Activated naive CD8-positive, alpha-beta T cell (primary cell): ENCODE measurements at regions not wholly inside any gene's neighbourhood (a gene's known extent, or its start where the extent isn't known, plus 50 kb on each side); places are given as distances from the start of the nearest gene placed in this dataset.
"Not testable (repeated sequence)": the region's sequence is repeated elsewhere in the genome, so short reads cannot be mapped to it uniquely, and the experiment has no call there.

Experiments
- H3K27ac Mint-ChIP-seq: one replicate; pipeline ENCODE4 v1.8.0; 2021; ENCODE audit warnings: mixed read lengths
- H3K27me3 Mint-ChIP-seq: one replicate; pipeline ENCODE4 v1.8.0; 2021; ENCODE audit warnings: mixed read lengths
- H3K36me3 Mint-ChIP-seq: one replicate; pipeline ENCODE4 v1.8.0; 2021; ENCODE audit warnings: mixed read lengths
- H3K4me1 Mint-ChIP-seq: one replicate; pipeline ENCODE4 v1.8.0; 2021; ENCODE audit warnings: low read depth, mixed read lengths
- H3K4me3 Mint-ChIP-seq: one replicate; pipeline ENCODE4 v1.8.0; 2021; ENCODE audit warnings: mild to moderate bottlenecking, mixed read lengths
- H3K9me3 Mint-ChIP-seq: one replicate; pipeline ENCODE4 v1.8.0; 2021; ENCODE audit warnings: low read depth, mixed read lengths

GRCh38 chr5:89179731-89180130 lies 296.7 kb upstream of the MEF2C start:
- H3K9me3 Mint-ChIP-seq, result no peaks in the 10 kb centered on the region
- H3K4me1 Mint-ChIP-seq, result no peaks in the 10 kb centered on the region
- H3K27me3 Mint-ChIP-seq, result no peaks in the 10 kb centered on the region
- H3K4me3 Mint-ChIP-seq, result no peak overlapping the region
- no peaks in the 10 kb centered on the region for H3K36me3 Mint-ChIP-seq
- H3K27ac Mint-ChIP-seq, result no peak overlapping the region

DNA sequence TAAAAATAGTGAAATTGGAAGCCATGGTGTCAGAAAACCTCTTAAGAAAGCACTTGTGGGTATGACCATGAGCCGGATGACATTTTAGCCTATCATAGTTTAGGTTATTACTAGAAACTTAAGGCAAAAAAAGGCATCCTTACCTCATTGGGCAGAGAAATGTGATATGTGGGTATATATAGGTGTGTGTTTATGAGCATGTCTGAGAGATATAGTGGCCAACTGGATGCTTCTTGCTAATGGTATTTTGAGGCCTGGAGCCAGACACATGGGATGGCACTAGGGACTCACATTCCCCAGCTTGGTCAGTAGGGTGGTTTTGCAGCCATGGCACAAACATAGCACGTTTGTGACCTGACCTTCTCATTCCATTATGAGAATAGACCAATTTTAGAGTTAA lies 295.6 kb upstream of the MEF2C start:
- Mint-ChIP-seq H3K27ac (no peak overlapping the region), H3K4me1 (no peaks in the 10 kb centered on the region), H3K36me3 (no peaks in the 10 kb centered on the region), H3K4me3 (no peak overlapping the region), H3K27me3 (no peaks in the 10 kb centered on the region), H3K9me3 (no peaks in the 10 kb centered on the region)

- no peaks in the 10 kb centered on the region for H3K4me1 Mint-ChIP-seq
- no peak overlapping the region for H3K4me3 Mint-ChIP-seq
- no peaks in the 10 kb centered on the region for H3K36me3 Mint-ChIP-seq
- no peak overlapping the region for H3K27ac Mint-ChIP-seq
- no peaks in the 10 kb centered on the region for H3K27me3 Mint-ChIP-seq
- H3K9me3 Mint-ChIP-seq, result peaks cover 3% of the 10 kb centered on the region
Observed at GRCh38 chr5:89173528-89173927, 290.5 kb upstream of the MEF2C start.

DNA sequence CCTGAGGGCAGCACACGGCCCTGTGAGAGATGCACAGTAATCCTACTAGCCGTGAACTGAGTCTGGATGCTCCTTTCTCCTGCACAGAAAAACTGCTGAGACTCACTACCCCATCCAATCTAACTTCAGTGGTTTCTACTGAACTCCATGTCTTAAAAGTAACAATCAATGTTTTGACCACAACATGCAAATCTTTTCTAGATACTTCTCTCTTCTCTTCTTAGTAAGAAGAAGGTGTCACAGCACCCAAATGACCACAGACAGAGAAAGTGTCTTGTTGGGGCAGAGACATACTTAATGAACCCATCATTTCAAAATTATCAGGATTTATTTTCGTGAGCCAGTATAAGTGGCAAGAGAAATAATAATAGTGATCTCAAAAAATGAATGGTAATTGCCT lies 285.8 kb upstream of the MEF2C start:
- peaks cover 3% of the 10 kb centered on the region for H3K9me3 Mint-ChIP-seq
- no peak overlapping the region for H3K27ac Mint-ChIP-seq
- no peak overlapping the region for H3K4me3 Mint-ChIP-seq
- no peaks in the 10 kb centered on the region for H3K4me1 Mint-ChIP-seq
- no peaks in the 10 kb centered on the region for H3K27me3 Mint-ChIP-seq
- H3K36me3 Mint-ChIP-seq, result no peaks in the 10 kb centered on the region

DNA sequence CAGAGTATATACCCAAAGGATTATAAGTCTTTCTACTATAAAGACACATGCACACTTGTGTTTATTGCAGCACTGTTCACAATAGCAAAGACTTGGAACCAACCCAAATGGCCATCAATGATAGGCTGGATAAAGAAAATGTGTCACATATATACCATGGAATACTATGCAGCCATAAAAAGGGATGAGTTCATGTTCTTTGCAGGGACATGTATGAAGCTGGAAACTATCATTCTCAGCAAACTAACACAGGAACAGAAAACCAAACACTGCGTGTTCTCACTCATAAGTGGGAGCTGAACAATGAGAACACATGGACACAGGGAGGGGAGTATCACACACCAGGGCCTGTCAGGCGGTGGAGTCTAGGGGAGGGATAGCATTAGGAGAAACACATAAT lies 281.7 kb upstream of the MEF2C start:
- H3K9me3 Mint-ChIP-seq, H3K4me1 Mint-ChIP-seq, H3K4me3 Mint-ChIP-seq, H3K27me3 Mint-ChIP-seq, H3K36me3 Mint-ChIP-seq, H3K27ac Mint-ChIP-seq: not testable (repeated sequence)

- H3K27ac Mint-ChIP-seq, result no peak overlapping the region
- H3K4me3 Mint-ChIP-seq, result no peak overlapping the region
- H3K9me3 Mint-ChIP-seq, result peaks cover 8% of the 10 kb centered on the region
- no peaks in the 10 kb centered on the region for H3K4me1 Mint-ChIP-seq
- H3K27me3 Mint-ChIP-seq, result no peaks in the 10 kb centered on the region
- no peaks in the 10 kb centered on the region for H3K36me3 Mint-ChIP-seq
Observed at GRCh38 chr5:89156226-89156625, 273.2 kb upstream of the MEF2C start.

DNA sequence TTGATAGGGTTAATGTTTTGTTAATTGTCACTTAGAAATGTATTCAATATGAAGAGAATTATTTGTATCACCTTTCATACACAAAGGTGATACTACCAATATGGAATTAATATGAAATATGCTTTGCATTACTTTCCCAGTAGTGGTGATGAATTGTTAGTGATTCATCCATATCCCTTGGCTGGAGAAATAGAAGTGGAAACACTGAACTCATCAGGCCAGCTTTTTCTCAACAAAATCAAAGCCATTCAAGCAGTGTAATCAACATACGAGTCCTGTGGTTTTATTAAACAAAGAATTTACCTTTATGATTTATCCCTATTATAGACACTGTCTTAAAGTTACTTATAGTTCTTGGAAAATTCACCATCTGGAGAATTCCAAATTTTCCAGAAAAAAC lies 264.0 kb upstream of the MEF2C start:
- H3K36me3 Mint-ChIP-seq, result no peaks in the 10 kb centered on the region
- H3K9me3 Mint-ChIP-seq, result no peaks in the 10 kb centered on the region
- no peak overlapping the region for H3K27ac Mint-ChIP-seq
- H3K4me1 Mint-ChIP-seq, result no peaks in the 10 kb centered on the region
- no peaks in the 10 kb centered on the region for H3K27me3 Mint-ChIP-seq
- no peak overlapping the region for H3K4me3 Mint-ChIP-seq

DNA sequence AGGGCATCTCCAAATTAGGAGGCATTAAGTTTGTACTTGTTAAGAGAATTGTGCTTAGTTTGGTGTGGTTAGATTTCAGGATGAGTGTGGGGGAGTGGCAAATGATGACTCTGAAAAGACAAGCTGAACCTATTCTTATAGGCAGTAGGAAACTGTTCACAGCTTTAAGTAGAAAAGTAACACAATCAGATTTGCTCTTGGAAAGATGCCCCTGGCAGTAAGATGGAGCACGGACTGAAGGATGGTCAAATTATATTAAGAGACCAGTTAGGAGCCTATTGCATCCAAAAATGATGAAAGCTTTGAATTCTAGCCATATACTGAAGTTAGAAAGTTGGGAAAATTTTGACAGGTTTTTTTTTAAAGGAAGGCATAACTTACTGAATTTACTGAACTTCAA lies 254.2 kb upstream of the MEF2C start:
- Mint-ChIP-seq H3K27me3 (no peaks in the 10 kb centered on the region), H3K27ac (no peak overlapping the region), H3K4me3 (no peak overlapping the region), H3K36me3 (no peaks in the 10 kb centered on the region), H3K9me3 (no peaks in the 10 kb centered on the region), H3K4me1 (no peaks in the 10 kb centered on the region)

GRCh38 chr5:89133975-89134374 lies 251.0 kb upstream of the MEF2C start:
- H3K27ac Mint-ChIP-seq, result no peak overlapping the region
- no peaks in the 10 kb centered on the region for H3K27me3 Mint-ChIP-seq
- H3K4me3 Mint-ChIP-seq, result no peak overlapping the region
- no peaks in the 10 kb centered on the region for H3K36me3 Mint-ChIP-seq
- no peaks in the 10 kb centered on the region for H3K4me1 Mint-ChIP-seq
- no peaks in the 10 kb centered on the region for H3K9me3 Mint-ChIP-seq

DNA sequence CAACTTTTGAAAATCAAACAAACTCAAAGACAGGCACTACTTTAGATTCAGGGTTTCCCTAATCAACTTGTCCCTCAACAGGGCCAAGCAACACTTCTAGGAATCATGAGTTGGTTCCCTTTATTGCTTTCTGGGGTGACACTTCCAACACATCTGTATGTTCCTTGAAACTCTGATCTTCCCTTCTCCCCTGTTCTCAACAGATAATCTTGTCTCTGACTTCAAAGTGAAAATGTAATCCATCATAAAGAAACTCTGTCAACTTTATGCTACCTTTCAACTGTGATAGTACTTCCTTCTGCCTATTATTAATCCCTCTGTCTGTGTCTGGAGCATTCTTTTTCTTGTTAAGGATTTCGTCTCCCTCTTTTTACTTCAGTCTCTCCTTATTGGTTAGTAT lies 250.1 kb upstream of the MEF2C start:
- no peaks in the 10 kb centered on the region for H3K27me3 Mint-ChIP-seq
- no peak overlapping the region for H3K4me3 Mint-ChIP-seq
- no peak overlapping the region for H3K27ac Mint-ChIP-seq
- H3K4me1 Mint-ChIP-seq, result no peaks in the 10 kb centered on the region
- H3K36me3 Mint-ChIP-seq, result no peaks in the 10 kb centered on the region
- no peaks in the 10 kb centered on the region for H3K9me3 Mint-ChIP-seq

GRCh38 chr5:89130851-89131250 lies 247.9 kb upstream of the MEF2C start:
- no peaks in the 10 kb centered on the region for H3K36me3 Mint-ChIP-seq
- no peaks in the 10 kb centered on the region for H3K27me3 Mint-ChIP-seq
- no peaks in the 10 kb centered on the region for H3K4me1 Mint-ChIP-seq
- no peak overlapping the region for H3K27ac Mint-ChIP-seq
- H3K9me3 Mint-ChIP-seq, result no peaks in the 10 kb centered on the region
- H3K4me3 Mint-ChIP-seq, result no peak overlapping the region

DNA sequence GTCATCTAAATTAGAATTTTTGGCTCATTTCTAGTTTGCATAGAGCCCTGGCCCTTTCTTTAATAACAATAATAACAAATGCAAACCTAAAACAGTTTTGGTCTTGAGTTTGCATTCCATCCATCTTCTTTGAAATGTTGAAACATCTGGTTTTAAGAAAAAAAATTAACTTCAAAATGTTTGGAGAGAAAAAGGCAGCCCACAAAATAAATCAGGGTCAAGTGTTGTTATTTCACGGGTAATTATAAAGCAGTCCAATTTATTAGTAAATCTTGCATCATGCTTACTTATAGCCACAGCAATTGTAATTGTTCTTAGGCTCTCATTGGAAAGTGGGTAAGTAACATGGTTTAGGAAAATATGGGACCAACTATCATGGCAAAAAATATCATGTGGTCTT lies 247.0 kb upstream of the MEF2C start:
- Mint-ChIP-seq H3K27ac (no peak overlapping the region), H3K4me1 (no peaks in the 10 kb centered on the region), H3K36me3 (no peaks in the 10 kb centered on the region), H3K27me3 (no peaks in the 10 kb centered on the region), H3K4me3 (no peak overlapping the region), H3K9me3 (no peaks in the 10 kb centered on the region)

DNA sequence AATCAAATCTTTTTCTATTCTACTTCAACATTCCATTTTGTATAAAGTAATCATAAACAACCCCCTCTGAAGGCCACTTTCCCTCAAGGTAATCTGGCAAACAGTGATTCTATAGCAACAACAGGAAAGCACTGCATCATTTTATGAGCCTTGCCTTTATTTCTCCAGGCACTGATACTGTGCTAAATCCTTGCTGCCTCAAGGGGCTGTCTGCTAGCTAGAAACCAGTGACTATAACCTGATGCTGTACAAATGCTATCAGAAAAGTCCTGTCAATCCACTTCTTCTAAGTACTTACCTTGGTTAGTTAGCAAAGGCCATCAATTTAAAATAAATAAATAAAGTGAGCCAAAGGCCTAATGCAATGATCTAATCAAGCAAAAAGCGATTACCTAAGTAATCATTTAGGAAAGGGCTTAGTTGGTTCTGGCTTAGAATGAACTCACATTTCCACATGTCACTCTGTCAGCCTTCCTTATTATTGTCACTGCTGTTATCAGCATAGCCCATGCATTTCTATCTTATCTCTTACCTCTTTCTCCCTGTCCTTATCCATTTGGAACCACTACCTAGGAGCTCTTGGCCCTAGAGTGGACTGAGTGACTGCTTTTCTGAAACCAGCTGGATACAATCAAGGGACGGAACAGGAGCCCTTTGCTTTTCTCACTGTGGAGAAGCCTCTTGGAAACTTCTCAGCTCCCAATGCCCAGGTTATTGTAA lies 246.1 kb upstream of the MEF2C start:
- Mint-ChIP-seq H3K4me1 (no peaks in the 10 kb centered on the region), H3K36me3 (no peaks in the 10 kb centered on the region), H3K9me3 (no peaks in the 10 kb centered on the region), H3K27me3 (no peaks in the 10 kb centered on the region), H3K27ac (no peak overlapping the region), H3K4me3 (no peak overlapping the region)

GRCh38 chr5:89128092-89128491 lies 245.1 kb upstream of the MEF2C start:
- H3K27ac Mint-ChIP-seq, result no peak overlapping the region
- H3K4me3 Mint-ChIP-seq, result no peak overlapping the region
- no peaks in the 10 kb centered on the region for H3K27me3 Mint-ChIP-seq
- H3K36me3 Mint-ChIP-seq, result no peaks in the 10 kb centered on the region
- H3K4me1 Mint-ChIP-seq, result no peaks in the 10 kb centered on the region
- H3K9me3 Mint-ChIP-seq, result no peaks in the 10 kb centered on the region

- no peaks in the 10 kb centered on the region for H3K9me3 Mint-ChIP-seq
- H3K27ac Mint-ChIP-seq, result no peak overlapping the region
- H3K36me3 Mint-ChIP-seq, result no peaks in the 10 kb centered on the region
- H3K27me3 Mint-ChIP-seq, result no peaks in the 10 kb centered on the region
- no peak overlapping the region for H3K4me3 Mint-ChIP-seq
- no peaks in the 10 kb centered on the region for H3K4me1 Mint-ChIP-seq
Observed at GRCh38 chr5:89127191-89127590, 244.2 kb upstream of the MEF2C start.

DNA sequence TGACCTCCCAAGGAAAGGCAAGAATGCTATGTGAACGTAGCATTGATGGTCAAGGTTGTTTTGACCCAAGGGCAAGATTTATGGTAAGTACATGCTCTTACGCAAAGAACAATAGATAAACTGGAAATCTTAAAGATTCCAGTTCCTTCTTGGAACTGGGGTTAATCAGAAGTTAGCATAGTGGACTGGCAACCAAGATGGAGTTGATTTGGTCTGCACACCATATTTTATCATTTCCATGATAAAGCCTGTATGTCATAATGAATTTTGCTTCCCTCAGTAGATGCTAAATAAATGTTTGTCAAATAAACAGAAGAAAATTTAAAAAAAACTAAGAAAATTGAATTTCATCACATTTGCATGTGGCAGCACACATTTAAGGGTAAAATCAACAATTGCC lies 242.4 kb upstream of the MEF2C start:
- no peaks in the 10 kb centered on the region for H3K36me3 Mint-ChIP-seq
- H3K4me1 Mint-ChIP-seq, result no peaks in the 10 kb centered on the region
- H3K27ac Mint-ChIP-seq, result no peak overlapping the region
- H3K27me3 Mint-ChIP-seq, result no peaks in the 10 kb centered on the region
- no peak overlapping the region for H3K4me3 Mint-ChIP-seq
- no peaks in the 10 kb centered on the region for H3K9me3 Mint-ChIP-seq
